ENCODE measurements at regions not wholly inside any gene's neighbourhood (a gene's known extent, or its start where the extent isn't known, plus 50 kb on each side); places are given as distances from the start of the nearest gene placed in this dataset.

DNA sequence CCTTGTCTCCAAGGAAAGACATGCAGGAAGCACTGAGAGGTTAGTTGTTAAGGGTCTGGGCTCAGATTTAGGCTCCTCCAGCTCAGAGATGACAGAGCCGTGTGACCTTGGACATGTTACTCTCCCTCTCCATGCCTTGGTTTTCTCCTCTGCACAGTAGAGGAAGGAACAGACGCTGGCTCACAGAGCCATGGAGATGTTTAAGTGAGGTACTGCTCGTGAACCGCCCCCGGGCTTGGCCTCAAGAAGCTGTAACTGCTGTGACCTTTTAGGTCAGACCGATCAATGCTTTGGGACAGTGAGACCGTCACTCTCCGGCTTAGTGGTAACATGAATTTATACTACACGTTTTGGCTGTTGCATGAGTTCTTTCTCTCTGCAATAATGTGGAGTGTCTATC lies 197.4 kb downstream of the C16orf95 start:
- no peak for TF ChIP-seq EZH2phosphoT487 (IDR thresholded peaks at IDR 0.05; ENCODE audit: low read length)
- TF ChIP-seq, protein P1, sequence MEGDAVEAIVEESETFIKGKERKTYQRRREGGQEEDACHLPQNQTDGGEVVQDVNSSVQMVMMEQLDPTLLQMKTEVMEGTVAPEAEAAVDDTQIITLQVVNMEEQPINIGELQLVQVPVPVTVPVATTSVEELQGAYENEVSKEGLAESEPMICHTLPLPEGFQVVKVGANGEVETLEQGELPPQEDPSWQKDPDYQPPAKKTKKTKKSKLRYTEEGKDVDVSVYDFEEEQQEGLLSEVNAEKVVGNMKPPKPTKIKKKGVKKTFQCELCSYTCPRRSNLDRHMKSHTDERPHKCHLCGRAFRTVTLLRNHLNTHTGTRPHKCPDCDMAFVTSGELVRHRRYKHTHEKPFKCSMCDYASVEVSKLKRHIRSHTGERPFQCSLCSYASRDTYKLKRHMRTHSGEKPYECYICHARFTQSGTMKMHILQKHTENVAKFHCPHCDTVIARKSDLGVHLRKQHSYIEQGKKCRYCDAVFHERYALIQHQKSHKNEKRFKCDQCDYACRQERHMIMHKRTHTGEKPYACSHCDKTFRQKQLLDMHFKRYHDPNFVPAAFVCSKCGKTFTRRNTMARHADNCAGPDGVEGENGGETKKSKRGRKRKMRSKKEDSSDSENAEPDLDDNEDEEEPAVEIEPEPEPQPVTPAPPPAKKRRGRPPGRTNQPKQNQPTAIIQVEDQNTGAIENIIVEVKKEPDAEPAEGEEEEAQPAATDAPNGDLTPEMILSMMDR (IDR thresholded peaks at IDR 0.05; ENCODE audit: low read length), result no peak
